Tongue (tissue), 1 donor: ENCODE measurements at regions not wholly inside any gene's neighbourhood (a gene's known extent, or its start where the extent isn't known, plus 50 kb on each side); places are given as distances from the start of the nearest gene placed in this dataset.

Experiments used
- DNase-seq: peaks from one replicate; pipeline ENCODE4 v3.0.0-alpha.2; 2015

DNA sequence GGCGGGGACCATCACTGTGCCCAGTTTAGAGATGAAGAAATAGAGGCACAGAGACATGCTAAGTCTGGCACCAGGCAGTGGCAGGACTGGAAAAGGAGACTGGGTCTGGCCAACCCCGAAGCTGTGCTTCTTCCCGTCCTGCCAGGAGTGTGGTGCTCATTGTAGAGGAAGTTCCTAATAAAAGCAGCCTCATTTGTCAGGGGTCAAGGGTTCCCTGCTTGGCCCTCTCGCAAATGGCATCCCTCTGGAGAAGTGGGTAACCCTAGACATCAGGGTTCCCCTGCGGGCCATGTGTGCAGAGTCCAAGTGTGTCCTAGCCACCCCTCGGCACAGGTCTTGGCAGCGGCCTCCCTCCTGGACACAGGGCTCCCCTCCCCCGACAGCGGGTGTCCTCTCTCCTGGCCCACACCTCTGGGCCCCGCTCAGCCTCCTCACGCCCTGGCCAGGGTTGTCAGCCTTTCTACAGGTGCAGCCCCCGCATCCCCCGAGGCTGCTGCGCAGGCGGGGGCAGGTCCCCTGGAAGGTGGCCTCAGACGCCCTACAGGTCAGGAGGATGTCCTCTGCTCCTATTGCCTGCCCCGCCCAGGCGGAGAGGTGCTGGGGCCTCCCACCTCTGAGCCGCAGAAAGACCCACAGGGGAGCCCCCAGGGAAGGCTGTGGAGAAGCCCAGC is 61.8 kb upstream of the PRR20G start:
- DNase-seq: no peak

GRCh38 chr3:127342735-127343134 is 54.9 kb upstream of the PRR20G start:
- DNase-seq: no peak

GRCh38 chr3:127339928-127340861 is 52.3 kb upstream of the PRR20G start:
- DNase-seq: peak; percentile 87

GRCh38 chr3:127339016-127339415 is 51.2 kb upstream of the PRR20G start:
- DNase-seq: no peak

DNA sequence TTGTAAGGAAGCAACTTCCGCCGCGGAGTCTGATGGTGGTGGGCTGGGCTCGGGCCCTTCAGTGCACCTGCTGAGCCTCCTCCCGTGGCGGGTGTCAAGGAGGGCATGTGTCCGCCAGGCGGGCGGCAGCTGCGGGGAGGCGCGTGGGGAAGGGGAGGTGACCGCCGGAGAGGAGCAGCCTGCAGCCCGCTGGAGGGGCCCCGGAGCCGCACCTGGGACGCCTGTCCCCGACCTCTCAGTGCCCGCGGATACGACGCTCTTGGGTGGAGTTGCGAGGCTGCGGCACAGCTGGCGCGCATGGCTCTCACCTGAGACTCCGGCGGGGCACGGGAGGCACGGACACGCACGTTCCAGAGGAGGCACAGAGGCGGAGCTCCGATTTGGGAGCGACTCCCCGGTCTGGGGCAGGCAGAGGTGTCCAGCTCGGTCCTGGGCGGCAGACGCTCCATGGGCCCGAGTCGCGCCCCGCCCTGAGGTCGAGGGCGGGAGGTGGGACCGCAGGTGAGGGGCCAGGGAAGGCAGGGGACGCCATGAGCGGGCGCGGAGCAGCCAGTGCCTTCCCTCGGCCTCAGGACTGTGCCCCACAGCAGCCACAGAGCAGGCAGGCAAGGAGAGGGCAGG is 50.2 kb upstream of the PRR20G start:
- peak; percentile 68 for DNase-seq
